ENCODE measurements at regions not wholly inside any gene's neighbourhood (a gene's known extent, or its start where the extent isn't known, plus 50 kb on each side); places are given as distances from the start of the nearest gene placed in this dataset.
"Not testable (repeated sequence)": the region's sequence is repeated elsewhere in the genome, so short reads cannot be mapped to it uniquely, and the experiment has no call there.

DNA sequence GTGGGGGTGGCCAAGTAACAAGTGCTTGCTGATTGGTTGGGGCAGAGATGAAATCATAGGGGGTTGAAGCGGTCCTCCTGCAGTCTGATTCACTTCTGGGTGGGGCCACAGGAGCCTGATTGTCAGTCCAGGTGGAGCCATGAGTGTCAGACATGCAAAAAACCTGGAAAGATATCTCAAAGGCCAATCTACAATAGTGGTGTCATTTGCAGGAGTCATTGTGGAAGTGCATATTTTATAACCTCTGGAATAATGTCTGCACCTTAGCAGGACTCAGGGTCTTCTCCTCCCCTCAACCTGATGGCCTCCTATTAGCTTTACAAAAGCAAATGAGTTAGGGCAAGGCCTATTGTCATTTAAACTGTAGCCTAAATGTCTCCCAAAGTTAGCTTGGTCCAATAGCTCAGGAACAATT, 241.4 kb downstream of the NUAK1 start:
- Histone ChIP-seq H3K27ac (no peak overlapping the region), H3K36me3 (no peaks in the 10 kb centered on the region), H3K4me3 (no peak overlapping the region), H3K9me3 (no peaks in the 10 kb centered on the region), H3K27me3 (no peaks in the 10 kb centered on the region), H3K4me1 (no peaks in the 10 kb centered on the region)
- DNase-seq (no peak), ATAC-seq (ENCODE audit: low FRiP score in 2 of 2) (no peak)
- TF ChIP-seq, protein P1, sequence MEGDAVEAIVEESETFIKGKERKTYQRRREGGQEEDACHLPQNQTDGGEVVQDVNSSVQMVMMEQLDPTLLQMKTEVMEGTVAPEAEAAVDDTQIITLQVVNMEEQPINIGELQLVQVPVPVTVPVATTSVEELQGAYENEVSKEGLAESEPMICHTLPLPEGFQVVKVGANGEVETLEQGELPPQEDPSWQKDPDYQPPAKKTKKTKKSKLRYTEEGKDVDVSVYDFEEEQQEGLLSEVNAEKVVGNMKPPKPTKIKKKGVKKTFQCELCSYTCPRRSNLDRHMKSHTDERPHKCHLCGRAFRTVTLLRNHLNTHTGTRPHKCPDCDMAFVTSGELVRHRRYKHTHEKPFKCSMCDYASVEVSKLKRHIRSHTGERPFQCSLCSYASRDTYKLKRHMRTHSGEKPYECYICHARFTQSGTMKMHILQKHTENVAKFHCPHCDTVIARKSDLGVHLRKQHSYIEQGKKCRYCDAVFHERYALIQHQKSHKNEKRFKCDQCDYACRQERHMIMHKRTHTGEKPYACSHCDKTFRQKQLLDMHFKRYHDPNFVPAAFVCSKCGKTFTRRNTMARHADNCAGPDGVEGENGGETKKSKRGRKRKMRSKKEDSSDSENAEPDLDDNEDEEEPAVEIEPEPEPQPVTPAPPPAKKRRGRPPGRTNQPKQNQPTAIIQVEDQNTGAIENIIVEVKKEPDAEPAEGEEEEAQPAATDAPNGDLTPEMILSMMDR (IDR thresholded peaks at IDR 0.05), result no peak
- TF ChIP-seq POLR2A (IDR thresholded peaks at IDR 0.05) (no peak), POLR2AphosphoS5 (IDR thresholded peaks at IDR 0.05) (no peak), EP300 (IDR thresholded peaks at IDR 0.05) (no peak)
- WGBS, 2 donors, result 67 to 100% methylated on average over 1 of the region's 1 CpG

DNA sequence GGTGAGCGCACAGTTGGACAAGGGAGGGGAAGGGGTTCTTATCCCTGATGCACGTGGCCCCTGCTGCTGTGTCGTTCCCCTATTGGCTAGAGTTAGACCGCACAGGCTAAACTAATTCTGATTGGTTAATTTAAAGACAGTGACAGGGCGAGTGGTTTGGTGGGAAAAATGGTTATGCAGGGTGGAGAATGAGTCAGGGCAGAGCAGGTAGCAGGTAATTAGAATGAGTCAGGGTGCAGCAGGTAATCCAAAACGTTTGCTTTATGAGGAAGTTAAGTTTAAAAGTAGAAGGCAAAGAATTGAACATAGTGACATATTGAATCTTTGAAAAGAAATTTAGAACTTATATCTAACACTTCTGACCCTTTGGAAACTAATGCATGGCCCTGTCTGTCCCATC, 240.5 kb downstream of the NUAK1 start:
- H3K9me3 ChIP-seq; H3K27me3 ChIP-seq; H3K4me1 ChIP-seq; H3K27ac ChIP-seq; H3K36me3 ChIP-seq; ATAC-seq (ENCODE audit: low FRiP score in 2 of 2); DNase-seq; H3K4me3 ChIP-seq: not testable (repeated sequence)
- WGBS, 2 donors, result 78 to 84% methylated on average over 6 of the region's 6 CpGs

DNA sequence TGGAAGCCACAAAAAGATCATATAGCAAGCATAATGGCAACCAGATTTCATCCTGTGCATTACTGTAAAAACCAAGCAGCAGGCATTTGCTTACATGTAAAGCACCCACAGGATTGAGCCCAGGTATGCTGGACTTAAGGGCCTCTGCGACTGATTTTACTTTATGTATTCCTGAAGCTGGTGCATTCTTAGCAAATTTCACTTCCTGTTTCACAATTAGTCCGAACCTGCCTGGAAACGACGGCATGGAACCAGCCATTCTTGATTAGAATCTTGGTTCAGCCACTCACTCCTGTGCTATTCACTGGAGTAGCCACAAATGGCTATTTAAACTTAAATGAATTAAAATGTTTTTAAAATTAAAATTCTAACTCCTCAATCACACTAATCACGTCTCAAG, 239.2 kb downstream of the NUAK1 start:
- H3K9me3 ChIP-seq, result no peaks in the 10 kb centered on the region
- WGBS, 2 donors, result 59 to 65% methylated on average over 5 of the region's 5 CpGs
- no peaks in the 10 kb centered on the region for H3K27me3 ChIP-seq
- no peaks in the 10 kb centered on the region for H3K4me1 ChIP-seq
- DNase-seq (no peak), ATAC-seq (ENCODE audit: low FRiP score in 2 of 2) (no peak)
- no peak overlapping the region for H3K27ac ChIP-seq
- H3K4me3 ChIP-seq, result no peak overlapping the region
- no peak for TF ChIP-seq EP300 (IDR thresholded peaks at IDR 0.05)
- TF ChIP-seq POLR2A (IDR thresholded peaks at IDR 0.05), result no peak
- no peaks in the 10 kb centered on the region for H3K36me3 ChIP-seq

DNA sequence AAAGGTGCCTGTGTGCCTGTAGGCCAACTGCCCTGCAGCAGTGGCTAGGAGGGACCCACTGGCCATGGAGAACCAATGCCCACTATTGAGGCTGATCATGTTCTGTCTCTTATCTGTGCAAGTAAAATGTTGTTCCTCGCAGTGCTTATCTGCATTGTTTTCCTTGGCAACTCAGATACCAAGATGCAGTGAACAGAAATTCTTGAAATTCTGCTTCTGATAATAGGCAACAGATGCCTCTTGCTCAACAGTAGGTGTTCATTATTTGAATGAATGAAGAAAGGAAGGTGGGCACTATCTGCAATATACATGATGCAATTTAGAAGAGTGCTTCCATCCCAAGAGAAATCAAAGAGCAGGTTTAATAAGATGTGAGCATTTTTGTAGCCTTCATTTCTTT, 232.2 kb downstream of the NUAK1 start:
- Histone ChIP-seq H3K9me3 (no peaks in the 10 kb centered on the region), H3K27ac (no peak overlapping the region), H3K36me3 (no peaks in the 10 kb centered on the region), H3K27me3 (no peaks in the 10 kb centered on the region), H3K4me3 (no peak overlapping the region), H3K4me1 (no peaks in the 10 kb centered on the region)
- no peak for DNase-seq
- no peak for TF ChIP-seq POLR2AphosphoS5 (IDR thresholded peaks at IDR 0.05)
- TF ChIP-seq EP300 (IDR thresholded peaks at IDR 0.05), result no peak
- TF ChIP-seq, protein P1 (IDR thresholded peaks at IDR 0.05), result no peak
- TF ChIP-seq POLR2A (IDR thresholded peaks at IDR 0.05), result no peak
- WGBS, 2 donors, result 50 to 73% methylated on average over 1 of the region's 1 CpG
- ATAC-seq (ENCODE audit: low FRiP score in 2 of 2), result no peak

DNA sequence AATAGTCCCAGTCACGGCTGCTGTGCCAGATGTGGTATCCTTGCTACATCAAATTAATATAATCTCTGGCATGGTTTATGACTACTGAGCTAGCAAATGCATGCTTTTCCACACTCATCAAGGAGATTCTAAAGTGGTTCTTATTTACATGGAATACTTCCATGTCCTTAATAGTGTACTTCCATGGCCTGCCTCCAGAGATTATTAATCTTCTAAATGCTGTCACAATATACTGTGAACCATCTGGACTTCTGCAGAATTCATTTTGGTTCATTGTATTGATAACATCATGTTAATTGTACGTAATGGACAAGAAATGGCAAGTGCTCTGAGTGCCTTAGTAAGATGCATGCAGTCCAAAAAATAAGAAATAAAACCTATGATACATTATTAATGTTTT, 230.8 kb downstream of the NUAK1 start:
- TF ChIP-seq, protein P1 (IDR thresholded peaks at IDR 0.05), result no peak
- TF ChIP-seq EP300 (IDR thresholded peaks at IDR 0.05), result no peak
- TF ChIP-seq POLR2A (IDR thresholded peaks at IDR 0.05), result no peak
- TF ChIP-seq POLR2AphosphoS5 (IDR thresholded peaks at IDR 0.05), result no peak
- no peaks in the 10 kb centered on the region for H3K36me3 ChIP-seq
- no peaks in the 10 kb centered on the region for H3K9me3 ChIP-seq
- WGBS, 2 donors, result 82 to 86% methylated on average over 2 of the region's 2 CpGs
- DNase-seq (no peak), ATAC-seq (ENCODE audit: low FRiP score in 2 of 2) (no peak)
- no peak overlapping the region for H3K27ac ChIP-seq
- no peaks in the 10 kb centered on the region for H3K27me3 ChIP-seq
- H3K4me3 ChIP-seq, result no peak overlapping the region
- H3K4me1 ChIP-seq, result no peaks in the 10 kb centered on the region

DNA sequence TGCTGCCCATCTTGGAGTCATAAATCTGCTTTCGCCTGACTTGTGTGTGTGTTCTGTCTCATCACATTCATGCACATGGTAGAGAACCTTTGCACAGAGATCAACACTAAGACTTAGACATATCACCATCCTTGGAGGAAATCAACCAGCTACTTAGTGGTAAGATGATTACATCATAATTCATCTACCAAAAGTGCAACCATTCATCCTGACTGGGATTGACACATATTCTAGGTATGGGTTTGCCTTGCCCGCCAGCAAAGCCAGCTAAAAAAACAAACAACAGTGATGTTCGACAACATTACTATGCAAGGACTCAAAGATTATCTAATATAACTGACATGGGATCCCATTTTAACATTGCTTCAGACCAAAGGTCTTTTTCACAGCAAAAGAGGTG, 228.7 kb downstream of the NUAK1 start:
- Histone ChIP-seq H3K4me3 (no peak overlapping the region), H3K27me3 (no peaks in the 10 kb centered on the region), H3K4me1 (no peaks in the 10 kb centered on the region), H3K27ac (no peak overlapping the region), H3K36me3 (no peaks in the 10 kb centered on the region), H3K9me3 (no peaks in the 10 kb centered on the region)
- 85 to 88% methylated on average over 3 of the region's 3 CpGs for WGBS, 2 donors
- TF ChIP-seq EP300 (IDR thresholded peaks at IDR 0.05) (no peak), POLR2AphosphoS5 (IDR thresholded peaks at IDR 0.05) (no peak), POLR2A (IDR thresholded peaks at IDR 0.05) (no peak)
- DNase-seq (no peak), ATAC-seq (ENCODE audit: low FRiP score in 2 of 2) (no peak)

All from upper lobe of left lung (tissue), 6 donors.